ENCODE measurements at regions not wholly inside any gene's neighbourhood (a gene's known extent, or its start where the extent isn't known, plus 50 kb on each side); places are given as distances from the start of the nearest gene placed in this dataset.

DNA sequence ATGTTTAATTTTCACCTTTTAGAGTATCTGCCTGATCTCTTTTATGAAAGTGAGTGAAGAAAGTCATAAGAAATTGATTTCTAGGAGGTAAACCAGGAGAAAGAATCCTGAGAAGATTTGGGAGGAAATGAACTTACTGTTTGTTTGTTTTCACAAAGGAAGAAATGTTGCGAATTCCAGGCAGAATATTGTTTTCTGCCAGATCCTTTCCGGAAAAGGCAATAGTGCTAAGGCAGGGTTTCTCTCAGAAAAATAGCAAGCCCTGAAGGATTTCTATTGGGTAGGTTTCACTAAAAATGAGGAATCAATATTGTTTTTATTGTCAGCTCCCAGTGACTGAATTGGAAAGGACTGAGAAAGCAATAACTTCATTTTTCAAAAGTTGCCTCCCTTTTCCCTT is 85.7 kb upstream of the TGFBR2 start:
- intact Hi-C loops (cut with DNase I; ENCODE audit: low total_unique reads): no loop called here
- no peak overlapping the region for H3K4me3 ChIP-seq (ENCODE audit: low read depth, poor library complexity, severe bottlenecking)
- 39 to 59% methylated on average over 2 of the region's 2 CpGs for WGBS, 2 donors
- DNase-seq (ENCODE audit: low spot score in 2 of 2): no peak
- TF ChIP-seq, protein P1, sequence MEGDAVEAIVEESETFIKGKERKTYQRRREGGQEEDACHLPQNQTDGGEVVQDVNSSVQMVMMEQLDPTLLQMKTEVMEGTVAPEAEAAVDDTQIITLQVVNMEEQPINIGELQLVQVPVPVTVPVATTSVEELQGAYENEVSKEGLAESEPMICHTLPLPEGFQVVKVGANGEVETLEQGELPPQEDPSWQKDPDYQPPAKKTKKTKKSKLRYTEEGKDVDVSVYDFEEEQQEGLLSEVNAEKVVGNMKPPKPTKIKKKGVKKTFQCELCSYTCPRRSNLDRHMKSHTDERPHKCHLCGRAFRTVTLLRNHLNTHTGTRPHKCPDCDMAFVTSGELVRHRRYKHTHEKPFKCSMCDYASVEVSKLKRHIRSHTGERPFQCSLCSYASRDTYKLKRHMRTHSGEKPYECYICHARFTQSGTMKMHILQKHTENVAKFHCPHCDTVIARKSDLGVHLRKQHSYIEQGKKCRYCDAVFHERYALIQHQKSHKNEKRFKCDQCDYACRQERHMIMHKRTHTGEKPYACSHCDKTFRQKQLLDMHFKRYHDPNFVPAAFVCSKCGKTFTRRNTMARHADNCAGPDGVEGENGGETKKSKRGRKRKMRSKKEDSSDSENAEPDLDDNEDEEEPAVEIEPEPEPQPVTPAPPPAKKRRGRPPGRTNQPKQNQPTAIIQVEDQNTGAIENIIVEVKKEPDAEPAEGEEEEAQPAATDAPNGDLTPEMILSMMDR (IDR thresholded peaks at IDR 0.05): no peak
- no peak for TF ChIP-seq POLR2A (IDR thresholded peaks at IDR 0.05)

DNA sequence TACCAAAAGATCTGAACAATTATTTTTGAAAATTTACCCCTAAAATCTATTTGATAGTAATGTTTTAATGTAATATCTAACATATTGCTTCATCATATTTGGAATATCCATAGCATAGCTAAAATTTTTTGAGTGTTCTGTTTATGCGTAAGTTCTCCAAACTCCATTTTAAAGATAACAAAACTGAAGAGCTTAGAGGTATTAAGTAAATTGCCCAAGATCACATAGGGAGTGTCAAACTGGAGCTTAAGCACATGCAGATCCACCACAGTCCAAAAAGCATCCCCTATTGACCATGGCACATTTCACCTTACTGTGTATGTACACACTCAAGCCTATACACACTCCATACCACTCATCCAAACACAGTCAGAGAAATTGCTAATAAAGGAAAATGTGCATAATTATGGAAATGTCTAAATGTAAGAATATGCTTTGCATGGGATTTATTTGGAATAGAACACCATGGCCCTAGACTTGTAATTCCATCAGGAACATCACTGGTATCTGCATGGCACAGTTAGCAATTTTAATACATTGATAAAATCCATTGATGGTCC is 85.2 kb upstream of the TGFBR2 start:
- H3K4me3 ChIP-seq (ENCODE audit: low read depth, poor library complexity, severe bottlenecking): no peak overlapping the region
- no peak for DNase-seq (ENCODE audit: low spot score in 2 of 2)
- intact Hi-C loops (cut with DNase I; ENCODE audit: low total_unique reads): no loop called here
- no peak for TF ChIP-seq POLR2A (IDR thresholded peaks at IDR 0.05)
- WGBS, 2 donors: 93 to 100% methylated on average over 1 of the region's 1 CpG

DNA sequence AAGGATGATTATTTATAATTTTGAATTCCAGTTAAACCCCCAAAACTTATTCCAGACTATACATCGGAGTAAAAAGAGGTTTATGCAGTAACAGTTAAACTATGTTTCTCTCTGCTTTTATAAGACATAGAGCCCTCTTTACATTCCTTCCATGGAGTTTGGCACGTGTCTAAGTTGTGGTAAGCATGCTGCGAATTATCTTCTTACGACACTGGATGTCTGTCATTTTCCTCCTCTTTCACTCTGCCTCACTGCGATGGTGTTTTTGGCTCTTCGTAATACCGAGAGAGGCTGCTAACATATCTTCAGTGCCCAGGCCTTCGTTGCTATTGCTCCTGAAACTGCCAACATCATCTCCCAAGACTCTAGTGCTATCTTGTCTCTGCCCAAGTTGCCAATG is 83.9 kb upstream of the TGFBR2 start:
- WGBS, 2 donors: 74 to 76% methylated on average over 8 of the region's 8 CpGs
- no peak overlapping the region for H3K4me3 ChIP-seq (ENCODE audit: low read depth, poor library complexity, severe bottlenecking)
- intact Hi-C loops (cut with DNase I; ENCODE audit: low total_unique reads): no loop called here
- DNase-seq (ENCODE audit: low spot score in 2 of 2): no peak
- TF ChIP-seq POLR2A (IDR thresholded peaks at IDR 0.05): no peak
- TF ChIP-seq, protein P1 (IDR thresholded peaks at IDR 0.05): no peak

DNA sequence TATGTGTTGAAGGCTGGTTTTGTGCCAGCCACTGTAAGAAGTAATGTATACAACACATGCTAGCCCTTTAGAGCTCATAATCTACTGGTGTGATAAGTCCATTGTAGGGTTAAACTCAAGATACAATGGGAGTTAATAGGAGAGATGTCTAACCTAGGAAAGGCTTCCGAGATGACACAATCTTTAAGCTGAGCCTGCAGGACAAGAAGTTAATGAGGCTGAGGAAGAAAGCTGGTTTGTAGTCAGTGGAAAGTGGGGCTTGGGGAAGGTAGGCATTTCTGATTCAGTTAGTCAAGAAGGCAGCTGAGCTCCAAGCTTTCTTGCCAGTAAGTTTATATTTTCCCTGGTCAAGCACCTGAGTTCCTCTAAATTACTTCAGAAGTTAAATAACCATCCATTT is 83.0 kb upstream of the TGFBR2 start:
- intact Hi-C loops (cut with DNase I; ENCODE audit: low total_unique reads): no loop called here
- 30 to 58% methylated on average over 1 of the region's 1 CpG for WGBS, 2 donors
- no peak for TF ChIP-seq POLR2A (IDR thresholded peaks at IDR 0.05)
- TF ChIP-seq, protein P1 (IDR thresholded peaks at IDR 0.05): no peak
- DNase-seq (ENCODE audit: low spot score in 2 of 2): no peak
- no peak overlapping the region for H3K4me3 ChIP-seq (ENCODE audit: low read depth, poor library complexity, severe bottlenecking)

DNA sequence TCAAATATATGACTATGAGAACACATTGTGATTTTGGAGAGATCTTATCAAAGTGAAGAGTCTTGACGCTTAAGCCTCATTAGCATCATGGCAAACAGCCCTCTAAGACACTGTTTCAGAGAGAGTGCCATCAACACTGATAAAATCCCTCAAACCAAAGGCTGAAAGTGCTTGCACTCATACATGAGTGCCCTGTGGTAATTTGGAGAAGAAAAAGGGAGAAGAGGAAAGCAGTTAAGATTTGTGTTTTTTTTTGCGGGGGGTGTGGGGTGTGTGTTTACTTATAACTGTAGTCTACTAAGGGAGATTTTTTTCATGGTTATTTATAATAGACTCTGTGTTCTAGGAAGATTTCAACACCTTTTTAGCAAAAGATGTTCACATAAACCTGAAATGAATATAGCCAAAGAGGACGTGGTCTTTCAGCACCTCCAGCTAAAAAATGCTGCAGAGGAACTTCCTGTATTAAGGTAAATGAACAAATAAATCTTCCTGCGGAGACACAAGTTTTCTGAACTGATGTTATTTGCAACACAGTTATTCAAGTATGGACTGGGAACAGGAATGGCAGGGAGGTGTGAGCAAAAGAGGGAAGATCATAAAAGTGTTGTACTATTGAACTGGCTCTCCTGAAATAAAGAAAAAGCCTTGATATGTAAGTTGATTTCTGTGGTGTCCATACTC is 81.9 kb upstream of the TGFBR2 start:
- 48% methylated on average over 4 of the region's 4 CpGs for WGBS, 2 donors
- H3K4me3 ChIP-seq (ENCODE audit: low read depth, poor library complexity, severe bottlenecking): no peak overlapping the region
- intact Hi-C loops (cut with DNase I; ENCODE audit: low total_unique reads): no loop called here
- DNase-seq (ENCODE audit: low spot score in 2 of 2): no peak
- no peak for TF ChIP-seq POLR2A (IDR thresholded peaks at IDR 0.05)
- TF ChIP-seq, protein P1 (IDR thresholded peaks at IDR 0.05): no peak

DNA sequence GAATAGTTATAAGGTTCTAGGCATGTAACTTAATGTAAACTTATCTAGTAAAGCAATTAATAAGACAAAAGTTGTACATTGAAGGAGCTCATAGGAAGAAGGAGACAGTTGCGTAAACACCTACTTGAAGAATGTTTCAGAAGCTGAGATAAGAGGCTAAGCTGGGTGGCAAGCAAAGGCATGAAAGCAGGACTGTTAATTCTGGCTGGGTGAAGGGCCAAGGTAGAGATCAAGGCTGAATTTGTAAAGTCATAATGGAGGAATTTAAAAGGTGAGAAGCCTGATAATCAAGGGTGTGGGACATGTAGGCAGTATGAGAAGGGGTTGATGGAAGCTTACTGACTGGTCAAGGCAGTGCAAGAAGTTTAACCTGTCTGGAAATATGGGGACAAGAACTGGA is 80.4 kb upstream of the TGFBR2 start:
- WGBS, 2 donors: 67 to 84% methylated on average over 1 of the region's 1 CpG
- TF ChIP-seq, protein P1 (IDR thresholded peaks at IDR 0.05): no peak
- no peak for TF ChIP-seq POLR2A (IDR thresholded peaks at IDR 0.05)
- no peak overlapping the region for H3K4me3 ChIP-seq (ENCODE audit: low read depth, poor library complexity, severe bottlenecking)
- intact Hi-C loops (cut with DNase I; ENCODE audit: low total_unique reads): no loop called here
- no peak for DNase-seq (ENCODE audit: low spot score in 2 of 2)
